ENCODE measurements at regions not wholly inside any gene's neighbourhood (a gene's known extent, or its start where the extent isn't known, plus 50 kb on each side); places are given as distances from the start of the nearest gene placed in this dataset.

DNA sequence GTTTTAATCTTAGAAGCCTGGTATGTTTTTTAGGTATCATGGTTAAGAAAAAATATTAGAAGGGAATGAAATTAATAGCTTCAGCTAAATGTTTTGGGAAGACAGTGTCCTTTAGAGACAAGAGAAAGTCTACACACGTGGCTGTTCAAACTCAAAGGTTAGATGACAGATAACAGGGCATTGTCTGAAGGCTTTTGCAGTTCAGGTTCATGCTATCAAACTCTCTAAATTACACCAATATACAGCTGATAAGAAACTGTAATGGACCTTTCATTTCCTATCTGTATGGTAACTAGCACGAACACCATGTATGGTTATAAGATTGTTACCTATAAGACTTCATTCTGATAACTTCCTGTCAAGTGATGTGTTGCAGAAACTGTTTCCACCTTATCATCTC, 240.6 kb upstream of the MEF2C start:
- no peak overlapping the region for H4K91ac ChIP-seq (ENCODE audit: insufficient read depth, low read depth, low read length)
- no peak overlapping the region for H2BK20ac ChIP-seq (ENCODE audit: low read depth, low read length)
- no peak overlapping the region for H4K5ac ChIP-seq (ENCODE audit: low read depth, low read length)
- ATAC-seq (ENCODE audit: low read depth) = no peak
- H3K4me3 ChIP-seq (ENCODE audit: insufficient read depth, low read depth, low read length) = no peak overlapping the region
- CTCF ChIA-PET = no interaction called here
- intact Hi-C loops (cut with micrococcal nuclease) (no loop called here), dilution Hi-C loops (cut with HindIII; ENCODE audit: low sequenced_read_pairs, unreplicated experiment) (no loop called here), in situ Hi-C loops (cut with MboI; ENCODE audit: low sequenced_read_pairs) (no loop called here)
- no peaks in the 10 kb centered on the region; the same call in 1 of the 2 replicates for H3K27me3 ChIP-seq (ENCODE audit: control insufficient read depth, insufficient read depth, low read length)
- DNase-seq = no peak
- H3K14ac ChIP-seq (replicated peaks; ENCODE audit: low read depth, low read length) = no peak overlapping the region
- no peak overlapping the region for H2AK5ac ChIP-seq (ENCODE audit: low read depth, low read length)
- H3K9me1 ChIP-seq (ENCODE audit: insufficient read depth, low read length) = no peaks in the 10 kb centered on the region
- no peaks in the 10 kb centered on the region for H3K4me1 ChIP-seq (ENCODE audit: control insufficient read depth, insufficient read depth, low read length)
- H3K18ac ChIP-seq (ENCODE audit: low read depth, low read length) = no peak overlapping the region
- no peaks in the 10 kb centered on the region for H3K79me1 ChIP-seq (ENCODE audit: low read depth in 1 of 2, low read length in 2 of 2)
- WGBS, 2 experiments (ENCODE audit: extremely low coverage in 2 of 2, insufficient read length in 1 of 2) = no CpG with 5 or more reads among the region's 2 CpGs
- H2BK5ac ChIP-seq (ENCODE audit: low read depth, low read length, poor library complexity, severe bottlenecking) = no peak overlapping the region
- no peak overlapping the region for H2AK9ac ChIP-seq (replicated peaks; ENCODE audit: low read depth, low read length, poor library complexity)
- BruUV-seq (replicated peaks) = no TSS peak
- no peak overlapping the region for H4K8ac ChIP-seq (ENCODE audit: low read depth in 2 of 2, low read length in 2 of 2)
- H3K4me2 ChIP-seq (ENCODE audit: low read depth, low read length) = no peak overlapping the region
- H3K56ac ChIP-seq (ENCODE audit: extremely low read depth, insufficient read depth, low read length) = no peak overlapping the region
- H2AFZ ChIP-seq (replicated peaks; ENCODE audit: low read length, poor library complexity) = no peak overlapping the region
- no peak overlapping the region for H2BK120ac ChIP-seq (ENCODE audit: low read depth, low read length)
- H3K27ac ChIP-seq (ENCODE audit: insufficient read depth, low read length) = no peak overlapping the region
- no peaks in the 10 kb centered on the region for H4K20me1 ChIP-seq (ENCODE audit: insufficient read depth, low read length)
- no peak overlapping the region for H3K23ac ChIP-seq (ENCODE audit: low read depth, low read length)
- POLR2A ChIA-PET (ENCODE audit: unreplicated experiment) = no interaction called here
- no peak overlapping the region for H3K4ac ChIP-seq (ENCODE audit: low read depth, low read length)
- no peak for TF ChIP-seq MAFK (IDR thresholded peaks at IDR 0.05; ENCODE audit: low read depth, low read length)
- TF ChIP-seq MXI1 (IDR thresholded peaks at IDR 0.05; ENCODE audit: borderline replicate concordance, low read depth, low read length) = no peak
- TF ChIP-seq, protein P1, sequence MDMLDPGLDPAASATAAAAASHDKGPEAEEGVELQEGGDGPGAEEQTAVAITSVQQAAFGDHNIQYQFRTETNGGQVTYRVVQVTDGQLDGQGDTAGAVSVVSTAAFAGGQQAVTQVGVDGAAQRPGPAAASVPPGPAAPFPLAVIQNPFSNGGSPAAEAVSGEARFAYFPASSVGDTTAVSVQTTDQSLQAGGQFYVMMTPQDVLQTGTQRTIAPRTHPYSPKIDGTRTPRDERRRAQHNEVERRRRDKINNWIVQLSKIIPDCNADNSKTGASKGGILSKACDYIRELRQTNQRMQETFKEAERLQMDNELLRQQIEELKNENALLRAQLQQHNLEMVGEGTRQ (IDR thresholded peaks at IDR 0.05; ENCODE audit: low read depth, low read length) = no peak
- no peak for TF ChIP-seq RCOR1 (IDR thresholded peaks at IDR 0.05; ENCODE audit: insufficient replicate concordance, low read length)
- no peak for TF ChIP-seq CHD1 (IDR thresholded peaks at IDR 0.05; ENCODE audit: low read depth, low read length)
- TF ChIP-seq MAZ (IDR thresholded peaks at IDR 0.05; ENCODE audit: borderline replicate concordance, low read depth, low read length) = no peak
- TF ChIP-seq CEBPB (IDR thresholded peaks at IDR 0.05; ENCODE audit: low read depth, low read length) = no peak
- TF ChIP-seq, protein P2, sequence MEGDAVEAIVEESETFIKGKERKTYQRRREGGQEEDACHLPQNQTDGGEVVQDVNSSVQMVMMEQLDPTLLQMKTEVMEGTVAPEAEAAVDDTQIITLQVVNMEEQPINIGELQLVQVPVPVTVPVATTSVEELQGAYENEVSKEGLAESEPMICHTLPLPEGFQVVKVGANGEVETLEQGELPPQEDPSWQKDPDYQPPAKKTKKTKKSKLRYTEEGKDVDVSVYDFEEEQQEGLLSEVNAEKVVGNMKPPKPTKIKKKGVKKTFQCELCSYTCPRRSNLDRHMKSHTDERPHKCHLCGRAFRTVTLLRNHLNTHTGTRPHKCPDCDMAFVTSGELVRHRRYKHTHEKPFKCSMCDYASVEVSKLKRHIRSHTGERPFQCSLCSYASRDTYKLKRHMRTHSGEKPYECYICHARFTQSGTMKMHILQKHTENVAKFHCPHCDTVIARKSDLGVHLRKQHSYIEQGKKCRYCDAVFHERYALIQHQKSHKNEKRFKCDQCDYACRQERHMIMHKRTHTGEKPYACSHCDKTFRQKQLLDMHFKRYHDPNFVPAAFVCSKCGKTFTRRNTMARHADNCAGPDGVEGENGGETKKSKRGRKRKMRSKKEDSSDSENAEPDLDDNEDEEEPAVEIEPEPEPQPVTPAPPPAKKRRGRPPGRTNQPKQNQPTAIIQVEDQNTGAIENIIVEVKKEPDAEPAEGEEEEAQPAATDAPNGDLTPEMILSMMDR (conservative IDR thresholded peaks at IDR 0.05; ENCODE audit: low read depth, low read length) = no peak
- no peak for TF ChIP-seq RFX5 (IDR thresholded peaks at IDR 0.05; ENCODE audit: low read depth, low read length)
- no peak for TF ChIP-seq BHLHE40 (IDR thresholded peaks at IDR 0.05; ENCODE audit: low read depth, low read length)
- TF ChIP-seq, protein P3, sequence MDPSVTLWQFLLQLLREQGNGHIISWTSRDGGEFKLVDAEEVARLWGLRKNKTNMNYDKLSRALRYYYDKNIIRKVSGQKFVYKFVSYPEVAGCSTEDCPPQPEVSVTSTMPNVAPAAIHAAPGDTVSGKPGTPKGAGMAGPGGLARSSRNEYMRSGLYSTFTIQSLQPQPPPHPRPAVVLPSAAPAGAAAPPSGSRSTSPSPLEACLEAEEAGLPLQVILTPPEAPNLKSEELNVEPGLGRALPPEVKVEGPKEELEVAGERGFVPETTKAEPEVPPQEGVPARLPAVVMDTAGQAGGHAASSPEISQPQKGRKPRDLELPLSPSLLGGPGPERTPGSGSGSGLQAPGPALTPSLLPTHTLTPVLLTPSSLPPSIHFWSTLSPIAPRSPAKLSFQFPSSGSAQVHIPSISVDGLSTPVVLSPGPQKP (IDR thresholded peaks at IDR 0.05; ENCODE audit: borderline replicate concordance, low read depth, low read length) = no peak
- no peak for TF ChIP-seq POLR2A (IDR thresholded peaks at IDR 0.05; ENCODE audit: low read depth, low read length)
- no peak for TF ChIP-seq SMC3 (IDR thresholded peaks at IDR 0.05; ENCODE audit: low read depth, low read length)
- no peak for TF ChIP-seq RAD21 (IDR thresholded peaks at IDR 0.05; ENCODE audit: low read length)
- no peak for TF ChIP-seq NFE2L2 (IDR thresholded peaks at IDR 0.05; ENCODE audit: low read depth, low read length)
- no peak for TF ChIP-seq FOS (IDR thresholded peaks at IDR 0.05; ENCODE audit: low read depth, low read length)
- H3K9ac ChIP-seq (ENCODE audit: low read depth, low read length) = no peak overlapping the region
- H3K9me3 ChIP-seq (ENCODE audit: control insufficient read depth, insufficient read depth, low read length) = no peaks in the 10 kb centered on the region
- no peak overlapping the region for H2BK15ac ChIP-seq (ENCODE audit: low read depth, low read length)
- H3K36me3 ChIP-seq (ENCODE audit: control insufficient read depth, insufficient read depth, low read length) = no peaks in the 10 kb centered on the region
